ENCODE measurements at regions not wholly inside any gene's neighbourhood (a gene's known extent, or its start where the extent isn't known, plus 50 kb on each side); places are given as distances from the start of the nearest gene placed in this dataset.

- no peaks in the 10 kb centered on the region for H4K20me1 ChIP-seq (replicated peaks; ENCODE audit: control insufficient read depth, insufficient read depth, low read length)
- H3K9ac ChIP-seq (ENCODE audit: insufficient read depth in 1 of 2, low read depth in 2 of 2, low read length in 2 of 2), result no peak overlapping the region
- ChIA-PET CTCF (ENCODE audit: low intra/inter-chr PET ratio) (no interaction called here), POLR2A (no interaction called here)
- no peaks in the 10 kb centered on the region for H3K4me1 ChIP-seq (replicated peaks in 1 of 2; ENCODE audit: control insufficient read depth in 2 of 2, insufficient read depth in 2 of 2, low read length in 2 of 2)
- no peak overlapping the region for H3K27ac ChIP-seq (ENCODE audit: extremely low read depth, low read depth, low read length)
- H3K9me1 ChIP-seq (ENCODE audit: control insufficient read depth, insufficient read depth, low read length), result no peaks in the 10 kb centered on the region
- DNase-seq (ENCODE audit: extremely low read depth in 1 of 4, low spot score in 3 of 4) (no peak), ATAC-seq (no peak), FAIRE-seq (no peak)
- intact Hi-C loops (cut with micrococcal nuclease) (no loop called here), in situ Hi-C loops (cut with MboI) (no loop called here)
- 0% methylated on average over 4 of the region's 4 CpGs for WGBS (ENCODE audit: insufficient coverage, low coverage, missing lambda C conversion rate)
- H2AFZ ChIP-seq (ENCODE audit: low read depth, low read length), result no peak overlapping the region
- no peak overlapping the region for H3K4me3 ChIP-seq
- no peaks in the 10 kb centered on the region for H3K79me2 ChIP-seq (ENCODE audit: control insufficient read depth, insufficient read depth, low read length)
- no TSS peak for BruUV-seq (replicated peaks)
- no peaks in the 10 kb centered on the region for H3K36me3 ChIP-seq (ENCODE audit: control insufficient read depth, insufficient read depth, low read length)
- no peaks in the 10 kb centered on the region; the same call in 1 of the 2 replicates for H3K9me3 ChIP-seq (replicated peaks; ENCODE audit: control insufficient read depth, insufficient read depth, low read depth, low read length)
- H3K27me3 ChIP-seq (ENCODE audit: control insufficient read depth in 2 of 2, insufficient read depth in 2 of 2, low read length in 2 of 2), result no peaks in the 10 kb centered on the region
- H3K4me2 ChIP-seq (ENCODE audit: insufficient read depth, low read length), result no peak overlapping the region
- TF ChIP-seq TOE1 (IDR thresholded peaks at IDR 0.05; ENCODE audit: borderline replicate concordance), result no peak
- TF ChIP-seq TOE1 (CRISPR knock-in tag; IDR thresholded peaks at IDR 0.05; ENCODE audit: borderline replicate concordance, low read depth), result no peak
- TF ChIP-seq FOXM1 (IDR thresholded peaks at IDR 0.05; ENCODE audit: low read depth), result no peak
- no peak for TF ChIP-seq FOXM1 (CRISPR knock-in tag; IDR thresholded peaks at IDR 0.05; ENCODE audit: low read depth)
- TF ChIP-seq, protein P1, sequence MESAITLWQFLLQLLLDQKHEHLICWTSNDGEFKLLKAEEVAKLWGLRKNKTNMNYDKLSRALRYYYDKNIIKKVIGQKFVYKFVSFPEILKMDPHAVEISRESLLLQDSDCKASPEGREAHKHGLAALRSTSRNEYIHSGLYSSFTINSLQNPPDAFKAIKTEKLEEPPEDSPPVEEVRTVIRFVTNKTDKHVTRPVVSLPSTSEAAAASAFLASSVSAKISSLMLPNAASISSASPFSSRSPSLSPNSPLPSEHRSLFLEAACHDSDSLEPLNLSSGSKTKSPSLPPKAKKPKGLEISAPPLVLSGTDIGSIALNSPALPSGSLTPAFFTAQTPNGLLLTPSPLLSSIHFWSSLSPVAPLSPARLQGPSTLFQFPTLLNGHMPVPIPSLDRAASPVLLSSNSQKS (CRISPR knock-in tag; IDR thresholded peaks at IDR 0.05), result no peak
- TF ChIP-seq RFX5 (IDR thresholded peaks at IDR 0.05; ENCODE audit: low read depth, low read length), result no peak
- TF ChIP-seq DACH1 (IDR thresholded peaks at IDR 0.05; ENCODE audit: partially characterized antibody), result no peak
- TF ChIP-seq, protein P2, sequence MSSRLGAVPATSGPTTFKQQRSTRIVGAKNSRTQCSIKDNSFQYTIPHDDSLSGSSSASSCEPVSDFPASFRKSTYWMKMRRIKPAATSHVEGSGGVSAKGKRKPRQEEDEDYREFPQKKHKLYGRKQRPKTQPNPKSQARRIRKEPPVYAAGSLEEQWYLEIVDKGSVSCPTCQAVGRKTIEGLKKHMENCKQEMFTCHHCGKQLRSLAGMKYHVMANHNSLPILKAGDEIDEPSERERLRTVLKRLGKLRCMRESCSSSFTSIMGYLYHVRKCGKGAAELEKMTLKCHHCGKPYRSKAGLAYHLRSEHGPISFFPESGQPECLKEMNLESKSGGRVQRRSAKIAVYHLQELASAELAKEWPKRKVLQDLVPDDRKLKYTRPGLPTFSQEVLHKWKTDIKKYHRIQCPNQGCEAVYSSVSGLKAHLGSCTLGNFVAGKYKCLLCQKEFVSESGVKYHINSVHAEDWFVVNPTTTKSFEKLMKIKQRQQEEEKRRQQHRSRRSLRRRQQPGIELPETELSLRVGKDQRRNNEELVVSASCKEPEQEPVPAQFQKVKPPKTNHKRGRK (tag; IDR thresholded peaks at IDR 0.05), result no peak
- no peak for TF ChIP-seq RFX1 (IDR thresholded peaks at IDR 0.05)
- TF ChIP-seq ZNF407 (IDR thresholded peaks at IDR 0.05; ENCODE audit: low read depth), result no peak
- TF ChIP-seq MBD2 (IDR thresholded peaks at IDR 0.05; ENCODE audit: borderline replicate concordance, low read depth), result no peak
- TF ChIP-seq NFIX (CRISPR knock-in tag; IDR thresholded peaks at IDR 0.05; ENCODE audit: low read depth), result no peak
Observed at GRCh38 chr7:89966067-89966664, 188.1 kb upstream of the STEAP1 start.

All from K562 (cell line).